Mesenchymal stem cell (in vitro differentiated cells and primary cell): ENCODE measurements at regions not wholly inside any gene's neighbourhood (a gene's known extent, or its start where the extent isn't known, plus 50 kb on each side); places are given as distances from the start of the nearest gene placed in this dataset.
A peak's percentile ranks its signal among the peaks of the same experiment; 100 is the strongest.

ENCODE experiments used
- DNase-seq: peaks from one replicate; pipeline ENCODE4 v3.0.0-alpha.2; 2013
- H2AFZ ChIP-seq: one replicate; pipeline ENCODE4 v1.6.1; 2013; ENCODE audit warnings: low read depth, mild to moderate bottlenecking, control low read depth, inconsistent platforms, low read length, moderate library complexity
- H2AK5ac ChIP-seq: 2 replicates; pipeline ENCODE4 v1.6.1; 2013; ENCODE audit warnings: low read length, moderate library complexity, mild to moderate bottlenecking, inconsistent platforms; ENCODE audit not compliant: severe bottlenecking
- H2BK120ac ChIP-seq: one replicate; pipeline ENCODE4 v1.6.1; 2013; ENCODE audit warnings: low read depth, mild to moderate bottlenecking, inconsistent platforms, low read length, moderate library complexity
- H2BK12ac ChIP-seq, 2 experiments: one replicate each; pipeline ENCODE4 v1.6.1; 2013; ENCODE audit warnings: inconsistent platforms in 2 of 2, low read length in 2 of 2, mild to moderate bottlenecking in 2 of 2, moderate library complexity in 2 of 2, control low read depth in 1 of 2
- H2BK15ac ChIP-seq: one replicate; pipeline ENCODE4 v1.6.1; 2013; ENCODE audit warnings: mild to moderate bottlenecking, low read depth, inconsistent platforms; ENCODE audit not compliant: poor library complexity, severe bottlenecking
- H2BK5ac ChIP-seq: 2 replicates; pipeline ENCODE4 v1.6.1; 2013; ENCODE audit warnings: low read depth, mild to moderate bottlenecking, low read length, control low read depth, inconsistent platforms; ENCODE audit not compliant: poor library complexity, severe bottlenecking
- H3K14ac ChIP-seq, 2 experiments: one replicate each; pipeline ENCODE4 v1.6.1; 2013; ENCODE audit warnings: inconsistent platforms in 2 of 2, low read length in 2 of 2, control low read depth in 1 of 2, mild to moderate bottlenecking in 1 of 2, moderate library complexity in 1 of 2
- H3K18ac ChIP-seq, 2 experiments: one replicate each; pipeline ENCODE4 v1.6.1; 2013; ENCODE audit warnings: inconsistent platforms in 2 of 2, low read length in 2 of 2, control low read depth in 1 of 2, low read depth in 1 of 2, mild to moderate bottlenecking in 1 of 2
- H3K23ac ChIP-seq, 2 experiments: one replicate each; pipeline ENCODE4 v1.6.1; 2013; ENCODE audit warnings: inconsistent platforms in 2 of 2, low read length in 2 of 2, mild to moderate bottlenecking in 2 of 2, moderate library complexity in 2 of 2, control low read depth in 1 of 2
- H3K27ac ChIP-seq: 2 replicates; pipeline ENCODE4 v1.5.1; 2013; ENCODE audit warnings: mild to moderate bottlenecking, moderate library complexity, low read length, control low read depth, inconsistent platforms; ENCODE audit not compliant: poor library complexity, severe bottlenecking
- H3K27me3 ChIP-seq, 2 experiments: 2 replicates each; pipeline versions ENCODE4 v1.6.1 to v1.7.0; 2013; ENCODE audit warnings: low read length in 2 of 2, mild to moderate bottlenecking in 2 of 2, moderate library complexity in 2 of 2, control low read depth in 1 of 2, inconsistent platforms in 1 of 2; ENCODE audit not compliant: control insufficient read depth in 1 of 2, insufficient read depth in 1 of 2
- H3K36me3 ChIP-seq, 2 experiments: 2 replicates each; pipeline versions ENCODE4 v1.6.1 to v1.7.0; 2013; ENCODE audit warnings: low read length in 2 of 2, control low read depth in 1 of 2, inconsistent platforms in 1 of 2, low read depth in 1 of 2, mild to moderate bottlenecking in 1 of 2; ENCODE audit not compliant: insufficient read depth in 2 of 2, control insufficient read depth in 1 of 2
- H3K4ac ChIP-seq, 2 experiments: one replicate each; pipeline ENCODE4 v1.6.1; 2013; ENCODE audit warnings: inconsistent platforms in 2 of 2, low read length in 2 of 2, mild to moderate bottlenecking in 2 of 2, moderate library complexity in 2 of 2, control low read depth in 1 of 2, low read depth in 1 of 2
- H3K4me1 ChIP-seq: 2 replicates; pipeline ENCODE4 v1.6.1; 2013; ENCODE audit warnings: low read depth, low read length, control low read depth; ENCODE audit not compliant: control insufficient read depth, insufficient read depth
- H3K4me2 ChIP-seq: 2 replicates; pipeline ENCODE4 v1.6.1; 2013; ENCODE audit warnings: low read length, mild to moderate bottlenecking, inconsistent platforms; ENCODE audit not compliant: poor library complexity, severe bottlenecking
- H3K4me3 ChIP-seq, 2 experiments: 2 replicates each; pipeline versions ENCODE4 v1.5.1 to v1.7.0; 2013; ENCODE audit warnings: low read length in 2 of 2, mild to moderate bottlenecking in 2 of 2, control low read depth in 1 of 2, low read depth in 1 of 2; ENCODE audit not compliant: insufficient read depth in 1 of 2
- H3K79me1 ChIP-seq: replicated peaks from 2 replicates; pipeline ENCODE4 v1.6.1; 2013; ENCODE audit warnings: mild to moderate bottlenecking, control low read depth, low read length, inconsistent platforms; ENCODE audit not compliant: poor library complexity, severe bottlenecking
- H3K9ac ChIP-seq: 2 replicates; pipeline ENCODE4 v1.7.0; 2013; ENCODE audit warnings: mild to moderate bottlenecking, low read length, moderate library complexity
- H3K9me3 ChIP-seq: 2 replicates; pipeline ENCODE4 v1.7.0; 2013; ENCODE audit warnings: mild to moderate bottlenecking, low read length; ENCODE audit not compliant: control insufficient read depth
- H4K8ac ChIP-seq: one replicate; pipeline ENCODE4 v1.6.1; 2013; ENCODE audit warnings: inconsistent platforms, mild to moderate bottlenecking, low read length, moderate library complexity
- H4K91ac ChIP-seq: one replicate; pipeline ENCODE4 v1.6.1; 2013; ENCODE audit warnings: mild to moderate bottlenecking, low read length, inconsistent platforms
- WGBS: methylation state at CpG from one replicate; pipeline ENCODE4 v1.1.7; 2013; ENCODE audit warnings: mixed read lengths; 5-methylcytosine and 5-hydroxymethylcytosine counted together

GRCh38 chr10:36313142-36313541 is 671.0 kb upstream of the FZD8 start:
- Histone ChIP-seq H4K91ac (no peak overlapping the region), H3K14ac (no peak overlapping the region), H3K36me3 (no peaks in the 10 kb centered on the region), H3K27ac (no peak overlapping the region), H3K9ac (no peak overlapping the region), H2AK5ac (no peak overlapping the region), H3K9me3 (no peaks in the 10 kb centered on the region), H2BK12ac (peak overlapping the region in 1 of 2 experiments; percentile 54), H2AFZ (peak overlapping the region; percentile 42), H3K4me1 (no peaks in the 10 kb centered on the region), H3K23ac (no peak overlapping the region), H3K4ac (no peak overlapping the region), H4K8ac (no peak overlapping the region), H3K4me3 (no peak overlapping the region), H2BK5ac (no peak overlapping the region), H2BK120ac (peak overlapping the region; percentile 3), H2BK15ac (no peak overlapping the region), H3K18ac (no peak overlapping the region), H3K27me3 (no peaks in the 10 kb centered on the region), H3K4me2 (no peak overlapping the region), H3K79me1 (no peaks in the 10 kb centered on the region)
- no peak for DNase-seq
- 94% methylated on average over 7 of the region's 7 CpGs for WGBS

GRCh38 chr10:36303896-36304295 is 661.8 kb upstream of the FZD8 start:
- no peak overlapping the region for H2AK5ac ChIP-seq
- H3K4me3 ChIP-seq, result no peak overlapping the region
- no peak overlapping the region for H2AFZ ChIP-seq
- H3K36me3 ChIP-seq, result no peaks in the 10 kb centered on the region
- H3K4me2 ChIP-seq, result no peak overlapping the region
- H4K91ac ChIP-seq, result no peak overlapping the region
- no peaks in the 10 kb centered on the region for H3K79me1 ChIP-seq
- no peak overlapping the region for H4K8ac ChIP-seq
- no peak overlapping the region for H3K23ac ChIP-seq
- no peak overlapping the region for H3K27ac ChIP-seq
- DNase-seq, result no peak
- no peak overlapping the region for H3K18ac ChIP-seq
- peaks cover 6% of the 10 kb centered on the region for H3K9me3 ChIP-seq
- H3K4ac ChIP-seq, result no peak overlapping the region
- no peak overlapping the region for H2BK12ac ChIP-seq
- no peak overlapping the region for H2BK15ac ChIP-seq
- H3K4me1 ChIP-seq, result no peaks in the 10 kb centered on the region
- no peak overlapping the region for H2BK5ac ChIP-seq
- no peaks in the 10 kb centered on the region for H3K27me3 ChIP-seq
- no peak overlapping the region for H3K9ac ChIP-seq
- H2BK120ac ChIP-seq, result no peak overlapping the region
- no peak overlapping the region for H3K14ac ChIP-seq

GRCh38 chr10:36302086-36302485 is 660.0 kb upstream of the FZD8 start:
- H3K4ac ChIP-seq, result no peak overlapping the region
- peaks cover 3% of the 10 kb centered on the region for H3K9me3 ChIP-seq
- H3K36me3 ChIP-seq, result no peaks in the 10 kb centered on the region
- DNase-seq, result no peak
- no peaks in the 10 kb centered on the region for H3K27me3 ChIP-seq
- H2BK120ac ChIP-seq, result no peak overlapping the region
- H3K14ac ChIP-seq, result no peak overlapping the region
- H3K79me1 ChIP-seq, result no peaks in the 10 kb centered on the region
- H3K27ac ChIP-seq, result no peak overlapping the region
- H3K18ac ChIP-seq, result no peak overlapping the region
- no peak overlapping the region for H2AFZ ChIP-seq
- no peak overlapping the region for H2AK5ac ChIP-seq
- H2BK15ac ChIP-seq, result no peak overlapping the region
- no peaks in the 10 kb centered on the region for H3K4me1 ChIP-seq
- H3K23ac ChIP-seq, result no peak overlapping the region
- H2BK5ac ChIP-seq, result no peak overlapping the region
- no peak overlapping the region for H3K4me3 ChIP-seq
- no peak overlapping the region for H4K91ac ChIP-seq
- H3K4me2 ChIP-seq, result no peak overlapping the region
- H2BK12ac ChIP-seq, result no peak overlapping the region
- no peak overlapping the region for H3K9ac ChIP-seq
- H4K8ac ChIP-seq, result no peak overlapping the region
- 100% methylated on average over 1 of the region's 2 CpGs for WGBS

GRCh38 chr10:36301539-36301938 is 659.4 kb upstream of the FZD8 start:
- Histone ChIP-seq H3K4me3 (no peak overlapping the region), H4K8ac (no peak overlapping the region), H3K23ac (no peak overlapping the region), H2AFZ (no peak overlapping the region), H2BK15ac (no peak overlapping the region), H2AK5ac (no peak overlapping the region), H3K4ac (no peak overlapping the region), H3K27me3 (no peaks in the 10 kb centered on the region), H4K91ac (no peak overlapping the region), H3K18ac (no peak overlapping the region), H3K4me2 (no peak overlapping the region), H3K9ac (no peak overlapping the region), H3K4me1 (no peaks in the 10 kb centered on the region), H3K9me3 (peaks cover 2% of the 10 kb centered on the region), H3K79me1 (no peaks in the 10 kb centered on the region), H2BK12ac (no peak overlapping the region), H3K27ac (no peak overlapping the region), H2BK120ac (no peak overlapping the region), H2BK5ac (no peak overlapping the region), H3K14ac (no peak overlapping the region), H3K36me3 (no peaks in the 10 kb centered on the region)
- no peak for DNase-seq
- no CpG with 5 or more reads among the region's 1 CpG for WGBS
